ENCODE measurements at regions not wholly inside any gene's neighbourhood (a gene's known extent, or its start where the extent isn't known, plus 50 kb on each side); places are given as distances from the start of the nearest gene placed in this dataset.

GRCh38 chr12:19909418-19909817 is 458.9 kb upstream of the PDE3A start:
- no peak for DNase-seq (ENCODE audit: low read depth)
- no peak for TF ChIP-seq CTCF (IDR thresholded peaks at IDR 0.05; ENCODE audit: insufficient read depth, low read length, poor library complexity, severe bottlenecking)
- no peaks in the 10 kb centered on the region for H3K27me3 ChIP-seq (ENCODE audit: control insufficient read depth, insufficient read depth, low read length)

GRCh38 chr12:19910681-19911080 is 457.7 kb upstream of the PDE3A start:
- Histone ChIP-seq H3K27me3 (ENCODE audit: control insufficient read depth, insufficient read depth, low read length) (no peaks in the 10 kb centered on the region), H3K4me3 (ENCODE audit: low read depth, low read length) (no peak overlapping the region), H3K36me3 (ENCODE audit: control insufficient read depth, insufficient read depth, low read length) (no peaks in the 10 kb centered on the region)
- no peak for DNase-seq (ENCODE audit: low read depth)
- TF ChIP-seq CTCF (IDR thresholded peaks at IDR 0.05; ENCODE audit: insufficient read depth, low read length, poor library complexity, severe bottlenecking): no peak

More at GRCh38 chr12:19909418-19909817, 458.9 kb upstream of the PDE3A start:
- no peaks in the 10 kb centered on the region for H3K36me3 ChIP-seq (ENCODE audit: control insufficient read depth, insufficient read depth, low read length)
- H3K4me3 ChIP-seq (ENCODE audit: low read depth, low read length): no peak overlapping the region

- no peaks in the 10 kb centered on the region for H3K27me3 ChIP-seq (ENCODE audit: control insufficient read depth, insufficient read depth, low read length)
- no peak for TF ChIP-seq CTCF (IDR thresholded peaks at IDR 0.05; ENCODE audit: insufficient read depth, low read length, poor library complexity, severe bottlenecking)
- H3K4me3 ChIP-seq (ENCODE audit: low read depth, low read length): no peak overlapping the region
- no peak for DNase-seq (ENCODE audit: low read depth)
- H3K36me3 ChIP-seq (ENCODE audit: control insufficient read depth, insufficient read depth, low read length): no peaks in the 10 kb centered on the region
Observed at GRCh38 chr12:19912991-19913390, 455.3 kb upstream of the PDE3A start.

- Histone ChIP-seq H3K36me3 (ENCODE audit: control insufficient read depth, insufficient read depth, low read length) (no peaks in the 10 kb centered on the region), H3K4me3 (ENCODE audit: low read depth, low read length) (no peak overlapping the region), H3K27me3 (ENCODE audit: control insufficient read depth, insufficient read depth, low read length) (no peaks in the 10 kb centered on the region)
- no peak for DNase-seq (ENCODE audit: low read depth)
- peak; percentile 51 for TF ChIP-seq CTCF (IDR thresholded peaks at IDR 0.05; ENCODE audit: insufficient read depth, low read length, poor library complexity, severe bottlenecking)
Observed at GRCh38 chr12:19915392-19916195, 452.7 kb upstream of the PDE3A start.

GRCh38 chr12:19916196-19916753 is 452.1 kb upstream of the PDE3A start:
- TF ChIP-seq CTCF (IDR thresholded peaks at IDR 0.05; ENCODE audit: insufficient read depth, low read length, poor library complexity, severe bottlenecking): no peak
- Histone ChIP-seq H3K4me3 (ENCODE audit: low read depth, low read length) (no peak overlapping the region), H3K36me3 (ENCODE audit: control insufficient read depth, insufficient read depth, low read length) (no peaks in the 10 kb centered on the region), H3K27me3 (ENCODE audit: control insufficient read depth, insufficient read depth, low read length) (no peaks in the 10 kb centered on the region)
- DNase-seq (ENCODE audit: low read depth): no peak

All from kidney epithelial cell (primary cell).